Loucy (cell line): ENCODE measurements at regions not wholly inside any gene's neighbourhood (a gene's known extent, or its start where the extent isn't known, plus 50 kb on each side); places are given as distances from the start of the nearest gene placed in this dataset.

Experiments
- H2AFZ ChIP-seq: fragments of 200-600 bp; sonication (generic); 2 replicates; pipeline ENCODE4 v1.6.0; 2016; ENCODE audit warnings: antibody characterized with exemption, mild to moderate bottlenecking, low read length, moderate library complexity
- H3F3A ChIP-seq: fragments of 200-600 bp; 2 replicates; pipeline ENCODE4 v1.6.0; 2016; ENCODE audit warnings: antibody characterized with exemption, low read depth, mild to moderate bottlenecking
- H3K27me3 ChIP-seq: fragments of 200-600 bp; sonication (generic); 2 replicates; pipeline ENCODE4 v1.6.1; 2014; ENCODE audit warnings: low read length, mild to moderate bottlenecking; ENCODE audit not compliant: insufficient read depth, poor library complexity, severe bottlenecking
- H3K36me3 ChIP-seq: fragments of 200-600 bp; sonication (generic); 2 replicates; pipeline ENCODE4 v1.6.1; 2016; ENCODE audit warnings: low read length; ENCODE audit not compliant: insufficient read depth
- H3K4me1 ChIP-seq: fragments of 200-600 bp; sonication (generic); 2 replicates; pipeline ENCODE4 v1.5.1; 2014; ENCODE audit warnings: low read length, mild to moderate bottlenecking; ENCODE audit not compliant: insufficient read depth, poor library complexity, severe bottlenecking
- H3K4me2 ChIP-seq: fragments of 200-600 bp; sonication (generic); 2 replicates; pipeline ENCODE4 v1.6.0; 2014; ENCODE audit warnings: antibody characterized with exemption, low read length, low read depth, mild to moderate bottlenecking; ENCODE audit not compliant: poor library complexity, severe bottlenecking
- H3K4me3 ChIP-seq: fragments of 200-600 bp; sonication (generic); 2 replicates; pipeline ENCODE4 v1.5.1; 2014; ENCODE audit warnings: low read length, mild to moderate bottlenecking, mixed read lengths; ENCODE audit not compliant: poor library complexity, severe bottlenecking
- H3K79me2 ChIP-seq: fragments of 200-600 bp; sonication (generic); 2 replicates; pipeline ENCODE4 v1.6.1; 2014; ENCODE audit warnings: low read length; ENCODE audit not compliant: insufficient read depth
- H3K9ac ChIP-seq: fragments of 200-600 bp; sonication (generic); 2 replicates; pipeline ENCODE4 v1.6.0; 2014; ENCODE audit warnings: mild to moderate bottlenecking, low read depth, low read length, moderate library complexity; ENCODE audit not compliant: poor library complexity, severe bottlenecking
- H3K9me2 ChIP-seq: fragments of 200-600 bp; sonication (generic); replicated peaks from 2 replicates; pipeline ENCODE4 v1.6.1; 2016; ENCODE audit warnings: low read depth, low read length, mixed read lengths
- H3K9me3 ChIP-seq: fragments of 200-600 bp; sonication (generic); 2 replicates; pipeline ENCODE4 v1.6.1; 2014; ENCODE audit warnings: mild to moderate bottlenecking, antibody characterized with exemption, low read length, low read depth; ENCODE audit not compliant: insufficient read depth
- H4K20me1 ChIP-seq: fragments of 200-600 bp; sonication (generic); 2 replicates; pipeline ENCODE4 v1.6.0; 2014; ENCODE audit warnings: antibody characterized with exemption, low read length, mild to moderate bottlenecking; ENCODE audit not compliant: insufficient read depth, poor library complexity, severe bottlenecking
- EZH2phosphoT487 ChIP-seq: fragments of 200-600 bp; IDR thresholded peaks from 2 replicates; pipeline ENCODE4 v1.6.1; 2018; ENCODE audit warnings: antibody characterized with exemption, mild to moderate bottlenecking, moderate library complexity, borderline replicate concordance
- TF ChIP-seq, protein P1 (sequence below): fragments of 200-600 bp; sonication (generic); conservative IDR thresholded peaks from 2 replicates; pipeline ENCODE4 v1.5.1; 2014; ENCODE audit warnings: mild to moderate bottlenecking, antibody characterized with exemption, low read length

DNA sequence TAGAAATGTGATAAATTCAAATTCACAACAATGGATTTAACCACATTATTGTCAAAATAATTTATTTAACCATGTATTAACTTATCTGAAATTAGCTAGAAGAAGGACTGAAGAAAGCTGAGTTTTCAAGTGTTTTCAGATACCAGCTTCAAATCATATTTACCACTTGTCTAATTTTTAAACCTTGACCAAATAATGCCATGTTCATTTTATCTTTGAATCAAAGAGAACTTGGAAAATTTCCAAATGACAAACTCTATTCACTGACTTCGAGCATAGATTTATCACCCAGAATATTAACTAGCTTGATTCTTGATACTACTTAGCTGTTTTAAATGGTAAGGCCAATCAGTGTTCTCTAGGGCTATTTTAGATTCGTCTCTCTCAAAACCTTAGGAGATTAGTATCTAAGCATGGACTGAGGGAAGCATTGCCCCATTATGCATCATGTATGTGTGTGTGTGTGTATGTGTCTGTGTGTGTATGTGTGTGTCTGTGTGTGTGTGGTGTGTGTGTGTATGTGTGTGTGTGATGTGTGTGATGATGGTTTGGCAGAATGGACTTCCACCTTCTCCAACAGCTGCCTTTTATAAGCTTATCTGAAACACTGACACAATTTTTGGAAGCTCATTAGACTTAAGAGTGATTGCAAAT is 667.5 kb upstream of the FANCL start:
- Histone ChIP-seq H3K4me1 (peaks cover 11% of the 10 kb centered on the region), H3K9me3 (no peaks in the 10 kb centered on the region)

DNA sequence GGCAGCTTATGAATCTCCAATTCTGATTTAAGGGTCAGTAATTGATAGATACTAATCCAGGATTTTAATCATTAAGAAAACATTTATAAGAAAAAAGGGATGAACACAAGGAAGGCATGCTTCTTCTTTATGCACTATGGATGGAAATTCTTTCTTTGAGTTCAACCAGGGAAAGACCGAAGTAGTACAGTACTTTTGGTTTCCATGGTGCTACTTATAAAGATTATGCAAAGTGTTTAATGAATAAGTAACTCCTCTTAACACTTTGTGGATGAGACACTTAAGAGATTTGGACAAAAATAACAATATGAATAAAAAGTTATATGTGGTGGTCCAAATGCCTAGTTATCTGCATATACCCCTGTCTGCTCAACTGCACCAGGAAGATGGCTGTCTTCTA is 666.5 kb upstream of the FANCL start:
- peaks cover 11% of the 10 kb centered on the region for H3K4me1 ChIP-seq
- H3K9me3 ChIP-seq: no peaks in the 10 kb centered on the region
- H4K20me1 ChIP-seq: no peaks in the 10 kb centered on the region
- H3K4me3 ChIP-seq: no peak overlapping the region
- no peaks in the 10 kb centered on the region for H3K79me2 ChIP-seq
- no peak overlapping the region for H3K4me2 ChIP-seq
- no peaks in the 10 kb centered on the region for H3K27me3 ChIP-seq
- H3K9me2 ChIP-seq: no peaks in the 10 kb centered on the region
- no peaks in the 10 kb centered on the region for H3K36me3 ChIP-seq
- TF ChIP-seq, protein P1, sequence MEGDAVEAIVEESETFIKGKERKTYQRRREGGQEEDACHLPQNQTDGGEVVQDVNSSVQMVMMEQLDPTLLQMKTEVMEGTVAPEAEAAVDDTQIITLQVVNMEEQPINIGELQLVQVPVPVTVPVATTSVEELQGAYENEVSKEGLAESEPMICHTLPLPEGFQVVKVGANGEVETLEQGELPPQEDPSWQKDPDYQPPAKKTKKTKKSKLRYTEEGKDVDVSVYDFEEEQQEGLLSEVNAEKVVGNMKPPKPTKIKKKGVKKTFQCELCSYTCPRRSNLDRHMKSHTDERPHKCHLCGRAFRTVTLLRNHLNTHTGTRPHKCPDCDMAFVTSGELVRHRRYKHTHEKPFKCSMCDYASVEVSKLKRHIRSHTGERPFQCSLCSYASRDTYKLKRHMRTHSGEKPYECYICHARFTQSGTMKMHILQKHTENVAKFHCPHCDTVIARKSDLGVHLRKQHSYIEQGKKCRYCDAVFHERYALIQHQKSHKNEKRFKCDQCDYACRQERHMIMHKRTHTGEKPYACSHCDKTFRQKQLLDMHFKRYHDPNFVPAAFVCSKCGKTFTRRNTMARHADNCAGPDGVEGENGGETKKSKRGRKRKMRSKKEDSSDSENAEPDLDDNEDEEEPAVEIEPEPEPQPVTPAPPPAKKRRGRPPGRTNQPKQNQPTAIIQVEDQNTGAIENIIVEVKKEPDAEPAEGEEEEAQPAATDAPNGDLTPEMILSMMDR: no peak
- TF ChIP-seq EZH2phosphoT487: no peak
- H2AFZ ChIP-seq: no peak overlapping the region
- no peaks in the 10 kb centered on the region for H3F3A ChIP-seq
- no peak overlapping the region for H3K9ac ChIP-seq

More for the DNA sequence above, 667.5 kb upstream of the FANCL start:
- no peak for TF ChIP-seq EZH2phosphoT487
- TF ChIP-seq, protein P1: no peak
- Histone ChIP-seq H4K20me1 (no peaks in the 10 kb centered on the region), H3K27me3 (no peaks in the 10 kb centered on the region), H3K79me2 (no peaks in the 10 kb centered on the region), H3K4me3 (no peak overlapping the region), H3K9ac (no peak overlapping the region), H3K4me2 (no peak overlapping the region), H3K36me3 (no peaks in the 10 kb centered on the region), H3K9me2 (no peaks in the 10 kb centered on the region), H2AFZ (no peak overlapping the region), H3F3A (no peaks in the 10 kb centered on the region)

DNA sequence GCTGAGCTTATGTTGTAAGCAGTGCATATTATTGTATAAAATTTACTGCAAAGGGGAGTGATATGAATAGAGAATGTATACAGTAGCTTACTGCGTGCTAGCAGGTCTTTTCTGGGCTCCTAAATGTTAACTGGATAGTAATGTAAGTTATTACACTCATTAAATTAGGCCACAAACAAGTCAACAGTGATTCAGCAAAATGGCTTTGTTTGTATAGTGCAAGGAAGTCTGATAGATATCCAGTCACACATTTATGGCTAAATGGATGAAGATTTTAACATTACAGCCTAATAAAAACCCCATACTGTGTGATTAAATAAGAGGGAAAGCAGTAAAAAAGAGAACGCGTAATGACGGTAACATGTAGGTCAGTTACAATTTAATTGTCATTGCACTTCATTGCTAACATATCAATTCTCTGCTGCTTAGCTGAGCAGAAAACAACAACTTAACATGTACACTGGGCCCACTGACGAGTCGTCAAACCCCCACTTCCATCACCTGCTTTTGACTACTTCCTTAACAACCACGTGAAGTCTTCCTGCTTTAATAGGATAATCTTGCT is 665.0 kb upstream of the FANCL start:
- peaks cover 11% of the 10 kb centered on the region for H3K4me1 ChIP-seq
- H3K27me3 ChIP-seq: no peaks in the 10 kb centered on the region
- no peak overlapping the region for H2AFZ ChIP-seq
- H3K9me3 ChIP-seq: no peaks in the 10 kb centered on the region
- no peak overlapping the region for H3K4me3 ChIP-seq
- H4K20me1 ChIP-seq: no peaks in the 10 kb centered on the region
- no peak overlapping the region for H3K9ac ChIP-seq
- H3K36me3 ChIP-seq: no peaks in the 10 kb centered on the region
- TF ChIP-seq EZH2phosphoT487: no peak
- no peak overlapping the region for H3K4me2 ChIP-seq
- H3K9me2 ChIP-seq: no peaks in the 10 kb centered on the region
- no peaks in the 10 kb centered on the region for H3F3A ChIP-seq
- no peaks in the 10 kb centered on the region for H3K79me2 ChIP-seq

DNA sequence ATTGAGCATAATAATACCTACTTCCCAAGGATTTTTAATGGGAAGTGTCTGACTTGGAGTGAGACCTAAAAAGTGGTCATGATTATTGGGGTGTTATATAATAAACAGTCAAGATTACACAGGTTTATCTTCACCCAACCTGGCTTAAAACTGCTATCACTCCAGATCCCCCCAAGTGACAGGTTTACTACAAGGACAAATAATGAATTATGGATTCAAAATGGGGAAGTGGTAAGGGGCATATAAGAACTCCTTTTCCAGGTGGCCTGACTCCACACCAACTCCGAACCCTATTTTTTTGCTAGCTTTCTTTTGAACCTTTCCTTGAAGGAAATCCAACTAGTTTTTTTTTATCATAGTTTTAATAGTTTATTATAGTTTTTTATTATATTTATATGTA is 663.0 kb upstream of the FANCL start:
- no peaks in the 10 kb centered on the region for H3K79me2 ChIP-seq
- H3K4me1 ChIP-seq: peaks cover 11% of the 10 kb centered on the region
- TF ChIP-seq EZH2phosphoT487: no peak
- H3K9me3 ChIP-seq: no peaks in the 10 kb centered on the region
- H4K20me1 ChIP-seq: no peaks in the 10 kb centered on the region
- H3F3A ChIP-seq: no peaks in the 10 kb centered on the region
- H3K27me3 ChIP-seq: no peaks in the 10 kb centered on the region
- no peaks in the 10 kb centered on the region for H3K9me2 ChIP-seq
- no peaks in the 10 kb centered on the region for H3K36me3 ChIP-seq
- H3K4me2 ChIP-seq: no peak overlapping the region
- H3K4me3 ChIP-seq: no peak overlapping the region
- H3K9ac ChIP-seq: no peak overlapping the region
- no peak overlapping the region for H2AFZ ChIP-seq
